Endothelial cell of umbilical vein (primary cell): ENCODE measurements at regions not wholly inside any gene's neighbourhood (a gene's known extent, or its start where the extent isn't known, plus 50 kb on each side); places are given as distances from the start of the nearest gene placed in this dataset.

Source experiments
- BruUV-seq: library from RNA; stranded (reverse); fragments of 400-500 nt; replicated peaks from 2 replicates; lab custom pipeline; 2021; lab: Mats Ljungman, UMichigan
- CTCF ChIA-PET: fragments of 300-600, 350-600 bp; sonication (Branson Sonifier 250); formaldehyde crosslinking; loops from one replicate; lab custom pipeline; 2021; ENCODE audit warnings: antibody characterized with exemption, inconsistent platforms; lab: Charles Lee
- POLR2A ChIA-PET: fragments of 300-600, 350-600 bp; sonication (Branson Sonifier 250); formaldehyde crosslinking; loops from one replicate; lab custom pipeline; 2021; ENCODE audit warnings: antibody characterized with exemption, inconsistent platforms; lab: Charles Lee
- DNase-seq: peaks from one replicate; pipeline ENCODE4 v3.0.0-alpha.2; 2011; ENCODE audit warnings: low read depth, low spot score
- FAIRE-seq: peaks from 2 replicates; lab custom pipeline; 2011; peaks lifted over from hg19 to GRCh38; lab: Jason Lieb, UNC
- H2AFZ ChIP-seq: 2 replicates; pipeline ENCODE4 v1.6.0; 2012; ENCODE audit warnings: low read depth, low read length, control low read depth, inconsistent platforms
- H3K27ac ChIP-seq: 2 replicates; pipeline ENCODE4 v1.5.1; 2011; ENCODE audit warnings: low read depth, mild to moderate bottlenecking, control low read depth, low read length, moderate library complexity; ENCODE audit not compliant: insufficient read depth
- H3K27me3 ChIP-seq, 2 experiments: 2 replicates each; pipeline versions ENCODE4 v1.6.0 to v1.6.1; 2011; ENCODE audit warnings: low read length in 2 of 2, mixed read lengths in 1 of 2; ENCODE audit not compliant: control insufficient read depth in 2 of 2, insufficient read depth in 2 of 2
- H3K36me3 ChIP-seq, 2 experiments: 2 replicates in 1 of 2; 3 replicates in 1 of 2; pipeline ENCODE4 v1.5.1; 2011; ENCODE audit warnings: low read length in 2 of 2, mild to moderate bottlenecking in 1 of 2, moderate library complexity in 1 of 2; ENCODE audit not compliant: control insufficient read depth in 2 of 2, insufficient read depth in 2 of 2; ENCODE audit errors: extremely low read depth in 1 of 2
- H3K4me1 ChIP-seq: 3 replicates; pipeline ENCODE4 v1.5.1; 2011; ENCODE audit warnings: mild to moderate bottlenecking, low read length; ENCODE audit not compliant: control insufficient read depth, insufficient read depth; ENCODE audit errors: extremely low read depth
- H3K4me2 ChIP-seq: 2 replicates; pipeline ENCODE4 v1.6.1; 2011; ENCODE audit warnings: low read length, control low read depth, mixed read lengths; ENCODE audit not compliant: insufficient read depth
- H3K4me3 ChIP-seq, 3 experiments: fragments of 200-600 bp in 1 of 3; sonication (generic), shearing (Covaris generic) in 1 of 3; replicated peaks in 1 of 3; 2 replicates each; pipeline ENCODE4 v1.5.1; 2011 to 2016; ENCODE audit warnings: control low read depth in 3 of 3, low read length in 3 of 3, mild to moderate bottlenecking in 2 of 3, inconsistent platforms in 1 of 3, low read depth in 1 of 3, moderate library complexity in 1 of 3; ENCODE audit not compliant: insufficient read depth in 1 of 3
- H3K79me2 ChIP-seq: 2 replicates; pipeline ENCODE4 v1.6.0; 2012; ENCODE audit warnings: low read length, inconsistent platforms; ENCODE audit not compliant: control insufficient read depth, insufficient read depth
- H3K9ac ChIP-seq: replicated peaks from 2 replicates; pipeline ENCODE3; 2011; ENCODE audit warnings: low read length, control low read depth; ENCODE audit not compliant: insufficient read depth; ENCODE audit errors: extremely low read depth
- H3K9me1 ChIP-seq: replicated peaks from 3 replicates; pipeline ENCODE4 v1.6.0; 2011; ENCODE audit warnings: mild to moderate bottlenecking, low read length; ENCODE audit not compliant: control insufficient read depth, insufficient read depth; ENCODE audit errors: extremely low read depth
- H3K9me3 ChIP-seq: replicated peaks from 2 replicates; pipeline ENCODE4 v1.5.1; 2012; ENCODE audit warnings: low read length, inconsistent platforms; ENCODE audit not compliant: control insufficient read depth, insufficient read depth
- H4K20me1 ChIP-seq: replicated peaks from 2 replicates; pipeline ENCODE3; 2011; ENCODE audit warnings: mild to moderate bottlenecking, low read length; ENCODE audit not compliant: control insufficient read depth, insufficient read depth; ENCODE audit errors: extremely low read depth
- CTCF ChIP-seq, 2 donors: IDR thresholded peaks; 1 replicate in 1 of 2; 2 replicates in 1 of 2; pipeline ENCODE4 v1.5.1; 2011; ENCODE audit warnings: low read length in 2 of 2, mild to moderate bottlenecking in 2 of 2, moderate library complexity in 2 of 2, control low read depth in 1 of 2, inconsistent platforms in 1 of 2, low read depth in 1 of 2; ENCODE audit not compliant: insufficient read depth in 1 of 2; ENCODE audit errors: extremely low read depth in 1 of 2
- EZH2 ChIP-seq: IDR thresholded peaks from 2 replicates; pipeline ENCODE4 v1.6.1; 2012; ENCODE audit warnings: borderline replicate concordance, low read depth, mild to moderate bottlenecking, moderate library complexity, low read length, inconsistent platforms; ENCODE audit not compliant: severe bottlenecking
- FOS ChIP-seq: IDR thresholded peaks from 2 replicates; pipeline ENCODE4 v1.6.1; 2011; ENCODE audit warnings: mild to moderate bottlenecking, low read length, moderate library complexity, borderline replicate concordance; ENCODE audit not compliant: insufficient read depth
- GATA2 ChIP-seq: IDR thresholded peaks from 2 replicates; pipeline ENCODE4 v1.7.0; 2011; ENCODE audit warnings: low read depth, mild to moderate bottlenecking, moderate library complexity, mixed read lengths, low read length; ENCODE audit not compliant: insufficient read length, insufficient read depth
- JUN ChIP-seq: IDR thresholded peaks from 2 replicates; pipeline ENCODE4 v1.6.1; 2011; ENCODE audit warnings: borderline replicate concordance, low read depth; ENCODE audit not compliant: insufficient read length, insufficient read depth
- MYC ChIP-seq: IDR thresholded peaks from one replicate; pipeline ENCODE4 v1.6.1; 2011; ENCODE audit warnings: mild to moderate bottlenecking, low read depth, low read length
- POLR2A ChIP-seq: IDR thresholded peaks from 2 replicates; pipeline ENCODE4 v1.6.1; 2012; ENCODE audit warnings: low read depth, mild to moderate bottlenecking, control low read depth, low read length
- POLR2AphosphoS5 ChIP-seq: IDR thresholded peaks from 2 replicates; pipeline ENCODE4 v1.6.1; 2012; ENCODE audit warnings: low read depth, mild to moderate bottlenecking, control low read depth, low read length, moderate library complexity; ENCODE audit not compliant: insufficient read depth
- dilution Hi-C: fragments of 300-500 bp; cut with MboI; formaldehyde crosslinking; loops from one replicate; pipeline ENCODE4 v1.15.0; 2019; ENCODE audit warnings: low sequenced_read_pairs; ENCODE audit not compliant: extremely low pct_ligation_motif_present
- intact Hi-C: fragments of 100-400 bp; cut with micrococcal nuclease; formaldehyde crosslinking; loops from one replicate; pipeline ENCODE4 v1.10.0; 2022
- TF ChIP-seq, protein P1 (sequence below): IDR thresholded peaks from 2 replicates; pipeline ENCODE4 v1.6.1; 2011; ENCODE audit not compliant: insufficient read depth, insufficient read length

- Histone ChIP-seq H3K9ac (no peak overlapping the region), H3K4me3 (no peak overlapping the region), H3K79me2 (no peaks in the 10 kb centered on the region), H3K9me1 (no peaks in the 10 kb centered on the region), H3K9me3 (no peaks in the 10 kb centered on the region), H3K27ac (no peak overlapping the region), H3K27me3 (no peaks in the 10 kb centered on the region), H4K20me1 (no peaks in the 10 kb centered on the region), H2AFZ (no peak overlapping the region), H3K4me1 (no peaks in the 10 kb centered on the region), H3K36me3 (no peaks in the 10 kb centered on the region), H3K4me2 (no peak overlapping the region)
- dilution Hi-C loops = no loop called here
- FAIRE-seq = no peak
- intact Hi-C loops = no loop called here
- no peak for TF ChIP-seq CTCF (IDR thresholded peaks at IDR 0.05; ENCODE audit: extremely low read depth in 1 of 2, insufficient read depth in 1 of 2, low read depth in 1 of 2, low read length in 2 of 2)
- no peak for TF ChIP-seq POLR2AphosphoS5
- TF ChIP-seq GATA2 = no peak
- TF ChIP-seq EZH2 = no peak
- TF ChIP-seq, protein P1, sequence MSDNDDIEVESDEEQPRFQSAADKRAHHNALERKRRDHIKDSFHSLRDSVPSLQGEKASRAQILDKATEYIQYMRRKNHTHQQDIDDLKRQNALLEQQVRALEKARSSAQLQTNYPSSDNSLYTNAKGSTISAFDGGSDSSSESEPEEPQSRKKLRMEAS = no peak
- TF ChIP-seq JUN = no peak
- TF ChIP-seq POLR2A = no peak
- no peak for TF ChIP-seq FOS
- no peak for TF ChIP-seq MYC
- POLR2A ChIA-PET = no interaction called here
- no TSS peak for BruUV-seq
- CTCF ChIA-PET = no interaction called here
- no peak for DNase-seq
Observed at GRCh38 chr1:69258842-69259241, 308.9 kb upstream of the LRRC7 start.
